ENCODE measurements at regions not wholly inside any gene's neighbourhood (a gene's known extent, or its start where the extent isn't known, plus 50 kb on each side); places are given as distances from the start of the nearest gene placed in this dataset.

DNA sequence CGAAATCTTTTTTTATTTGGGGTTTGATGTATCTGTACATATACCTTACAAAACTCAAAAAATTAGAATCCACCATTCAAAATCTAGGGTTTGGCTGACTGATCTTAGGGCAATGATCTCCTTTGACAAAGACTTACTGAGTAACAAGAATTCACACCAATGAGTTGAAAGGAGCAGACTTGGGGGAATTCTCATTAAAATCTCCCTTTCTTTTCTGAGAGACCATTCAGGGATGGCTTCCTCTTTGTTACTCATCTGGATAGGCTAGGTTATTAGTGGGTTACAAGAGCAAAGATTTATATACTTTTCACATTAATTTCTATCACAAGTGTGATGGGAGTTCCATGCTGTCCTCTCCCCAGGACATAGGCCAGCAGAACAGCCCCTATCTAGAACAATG, 661.0 kb downstream of the KCTD16 start:
- no peak for DNase-seq (ENCODE audit: low read depth)

DNA sequence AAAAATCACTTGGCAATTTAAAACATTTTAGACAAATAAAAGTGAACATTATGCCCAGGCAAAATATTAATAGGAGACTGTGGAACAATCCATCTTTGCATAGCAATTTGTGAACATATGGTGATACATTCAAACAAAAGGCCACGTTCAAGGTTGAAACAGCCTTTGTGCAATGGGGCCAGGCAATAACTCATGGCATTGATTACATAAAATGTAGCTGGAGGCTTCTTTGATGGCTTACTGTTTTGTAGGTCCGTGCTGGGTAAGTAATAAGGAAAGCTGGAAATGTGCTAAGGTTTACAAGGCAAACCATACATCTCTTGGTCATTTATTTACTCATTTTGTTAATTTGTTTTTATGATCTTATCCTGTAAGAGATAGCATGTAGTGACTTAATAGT, 651.8 kb downstream of the KCTD16 start:
- no peak for DNase-seq (ENCODE audit: low read depth)

DNA sequence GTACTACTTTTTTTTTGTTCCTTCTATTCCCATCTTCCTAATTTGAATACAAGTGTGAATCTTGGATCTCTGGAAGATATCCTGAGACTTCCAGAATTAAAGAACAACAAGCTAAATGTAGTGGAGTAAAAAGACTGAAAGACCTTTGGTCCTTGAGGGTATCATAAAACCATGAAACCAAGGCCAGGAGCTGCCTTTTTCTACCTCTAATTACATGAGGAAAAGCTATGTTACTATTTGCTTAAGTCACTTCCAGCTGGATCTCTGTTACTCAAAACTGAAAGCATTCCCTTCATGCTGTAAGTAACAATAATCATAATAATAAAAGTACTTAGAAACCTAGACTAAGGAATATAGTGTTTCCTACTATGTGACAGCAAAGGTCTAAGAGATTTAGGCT, 649.6 kb downstream of the KCTD16 start:
- DNase-seq (ENCODE audit: low read depth): no peak

DNA sequence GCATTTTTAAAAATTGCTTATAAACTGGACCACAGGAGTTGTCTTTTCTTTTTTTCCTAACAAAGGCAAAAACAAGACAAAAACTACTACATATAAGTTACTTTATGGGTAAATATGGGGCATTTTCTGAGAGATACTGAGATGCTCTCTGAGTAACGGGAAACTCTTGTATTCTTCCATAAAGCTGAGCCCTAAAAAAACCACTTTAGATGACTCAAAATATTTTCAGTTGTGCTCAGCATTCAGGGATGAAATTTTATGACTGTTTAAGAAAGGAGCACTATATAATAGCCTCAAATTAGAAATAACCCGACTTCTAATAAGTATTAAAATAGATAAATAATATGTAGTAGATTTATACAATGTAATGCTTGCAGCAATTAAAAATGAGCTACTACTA, 644.5 kb downstream of the KCTD16 start:
- DNase-seq (ENCODE audit: low read depth): no peak

DNA sequence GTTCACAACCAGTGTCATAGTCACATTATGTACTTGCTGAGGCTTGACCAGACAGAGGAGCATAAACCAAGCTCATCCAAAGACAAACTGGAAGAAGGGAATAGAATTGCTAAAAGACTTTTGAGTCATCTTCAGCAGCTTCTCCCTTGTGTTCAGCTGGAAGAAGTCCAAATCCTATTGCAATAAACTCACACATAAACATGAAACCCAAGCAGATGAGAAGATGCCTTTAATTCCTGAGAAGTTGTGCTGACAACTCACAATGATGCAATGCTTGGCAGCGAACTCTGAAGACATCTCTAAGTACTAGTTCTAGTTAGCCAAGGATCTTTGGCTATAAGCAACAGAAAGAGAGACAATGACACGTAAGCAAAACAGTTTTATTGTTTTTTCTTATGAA, 642.1 kb downstream of the KCTD16 start:
- DNase-seq (ENCODE audit: low read depth): peak; percentile 50

DNA sequence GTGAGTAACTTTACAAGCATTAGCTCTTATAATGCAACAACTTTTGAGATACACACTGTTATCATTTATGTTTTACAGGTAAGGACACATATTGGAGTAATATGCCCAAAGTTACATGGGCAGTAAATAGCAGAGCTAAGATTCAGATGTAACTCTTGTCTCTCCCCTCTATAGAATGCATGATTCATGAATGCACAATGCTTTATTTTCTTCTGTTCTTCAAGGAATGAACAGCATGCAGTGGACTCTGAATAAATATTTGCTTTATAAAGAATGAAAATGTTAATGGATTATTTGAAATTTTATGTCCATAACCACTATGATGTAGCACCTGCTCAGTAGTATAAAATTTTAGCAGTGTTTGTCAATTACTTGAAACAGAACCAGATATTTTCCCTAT, 629.5 kb downstream of the KCTD16 start:
- no peak for DNase-seq (ENCODE audit: low read depth)

DNA sequence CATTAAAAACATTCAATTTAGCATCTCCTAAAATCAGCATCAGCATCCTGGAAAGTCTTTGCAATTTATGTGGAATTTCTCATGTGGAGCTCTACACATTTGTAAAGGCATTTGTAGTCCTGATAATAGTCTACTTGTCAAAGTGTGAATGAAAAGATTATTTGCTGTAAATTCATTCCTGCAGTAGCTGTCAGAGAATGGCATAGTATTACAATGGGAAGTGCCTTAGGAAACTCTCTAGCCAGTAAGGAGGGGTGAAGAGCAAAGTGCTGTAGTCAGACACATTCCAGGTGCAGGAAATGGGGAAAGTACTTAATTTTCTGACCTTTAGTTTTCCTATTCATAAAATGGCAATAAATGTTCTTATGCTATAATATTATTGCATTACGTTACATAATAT, 627.9 kb downstream of the KCTD16 start:
- DNase-seq (ENCODE audit: low read depth): no peak

DNA sequence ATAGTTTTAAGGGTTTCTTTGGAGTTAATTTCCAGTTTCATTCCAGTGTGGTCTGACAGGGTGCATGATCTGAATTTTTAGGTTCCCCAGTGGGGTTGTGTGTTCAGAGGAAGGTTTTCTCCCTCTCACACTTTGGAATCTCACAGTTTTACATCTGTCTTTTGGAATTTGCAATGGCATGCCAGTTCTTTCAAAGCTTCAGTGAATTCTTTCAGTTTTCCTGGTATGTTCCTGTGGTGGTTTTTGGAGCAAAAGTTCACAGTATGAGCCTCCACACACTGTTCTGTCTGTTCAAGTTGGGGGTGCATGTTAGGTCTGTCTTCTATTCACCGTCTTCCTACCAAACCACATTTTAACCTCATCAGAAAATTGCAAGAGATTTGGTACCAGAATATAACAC, 624.2 kb downstream of the KCTD16 start:
- DNase-seq (ENCODE audit: low read depth): no peak

DNA sequence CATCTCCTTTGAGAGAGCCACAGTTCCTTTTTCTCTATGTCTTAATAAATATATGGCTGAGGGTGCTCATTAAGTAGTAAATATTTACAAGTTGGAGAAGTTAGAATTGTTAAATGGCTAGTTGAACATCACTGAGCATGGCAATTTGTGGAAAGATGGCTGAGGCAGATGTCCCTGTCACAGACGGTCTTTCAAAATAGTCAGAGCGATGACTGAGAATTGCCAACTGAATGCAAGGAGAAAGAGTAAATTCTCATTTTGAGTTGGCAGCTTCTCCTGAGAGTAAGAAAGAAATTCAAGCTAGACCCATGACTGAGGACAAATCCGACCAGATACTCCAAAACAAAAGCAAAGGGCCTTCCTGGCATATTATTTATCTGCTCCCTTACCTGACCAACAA, 617.9 kb downstream of the KCTD16 start:
- DNase-seq (ENCODE audit: low read depth): no peak

DNA sequence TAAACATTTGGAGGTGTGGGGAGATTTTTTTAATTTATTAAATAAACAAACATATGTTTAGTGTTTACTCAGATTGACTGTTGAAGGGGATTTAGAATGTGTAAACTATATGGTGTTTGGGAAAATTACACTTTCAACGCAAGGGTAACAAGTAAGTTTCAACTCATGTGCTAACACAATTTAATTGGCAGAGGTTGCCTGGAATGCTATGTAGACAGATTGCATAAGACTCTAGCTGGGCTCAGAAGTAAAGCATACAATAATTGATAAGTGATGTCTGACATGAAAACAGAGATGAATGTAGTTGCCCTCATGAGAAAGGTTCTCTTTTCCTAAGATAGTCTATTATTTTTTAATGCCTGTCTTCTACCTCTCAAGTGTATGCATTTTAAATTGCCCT, 617.4 kb downstream of the KCTD16 start:
- DNase-seq (ENCODE audit: low read depth): no peak

DNA sequence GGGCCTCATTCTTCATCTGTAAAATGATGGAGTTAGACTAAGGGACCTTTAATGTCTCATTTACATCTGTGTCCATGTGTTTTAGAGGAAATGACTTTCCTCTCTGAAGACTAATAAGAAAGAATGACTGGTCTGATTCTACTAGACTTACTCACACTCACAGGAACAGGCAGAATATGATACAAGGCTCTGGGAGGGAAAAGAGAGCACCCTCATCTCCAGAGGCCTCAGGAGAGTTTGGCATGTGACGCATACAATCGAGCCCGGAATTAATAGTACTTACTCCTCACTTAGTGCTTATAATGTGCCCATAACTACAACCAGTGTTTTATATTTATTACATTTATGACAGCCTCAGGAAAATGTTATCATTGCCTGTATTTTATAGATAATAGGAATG, 608.7 kb downstream of the KCTD16 start:
- DNase-seq (ENCODE audit: low read depth): no peak

DNA sequence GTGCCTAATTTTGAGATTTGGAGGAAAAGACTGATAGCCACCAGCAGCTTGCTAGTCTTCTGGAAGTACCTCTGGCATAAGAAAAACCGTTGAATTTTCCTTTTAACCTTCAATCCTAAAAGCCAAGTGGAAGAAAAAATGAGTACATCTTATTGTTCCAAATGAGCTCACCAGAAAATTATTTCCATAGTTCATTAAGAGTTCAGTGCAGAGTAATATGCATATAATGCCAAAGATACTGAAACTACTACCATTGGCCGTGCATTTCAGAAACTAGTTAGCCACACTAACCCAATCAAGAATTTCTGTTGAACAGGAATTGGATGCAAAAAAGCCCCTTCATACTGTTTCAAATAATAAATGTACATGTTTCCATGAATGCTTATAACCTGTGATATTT, 607.9 kb downstream of the KCTD16 start:
- peak; percentile 11 for DNase-seq (ENCODE audit: low read depth)

DNA sequence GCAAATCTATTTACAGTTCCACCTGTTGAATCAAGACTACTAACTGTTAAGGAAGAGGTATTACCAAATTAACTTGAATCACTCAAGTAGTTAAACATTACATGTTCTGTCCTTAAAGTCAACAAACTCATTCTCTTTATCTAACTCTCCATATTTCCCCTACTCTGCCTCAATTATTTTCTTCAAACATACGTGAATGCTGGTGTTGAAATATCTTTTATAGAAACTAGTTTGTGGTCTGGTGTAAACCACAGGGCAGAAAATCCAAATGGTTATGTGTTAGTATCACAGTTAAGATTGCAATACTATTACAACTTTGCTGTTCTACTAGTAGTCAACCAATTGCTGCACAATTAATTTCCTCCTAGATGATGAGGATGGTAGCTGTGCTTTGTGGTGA, 603.5 kb downstream of the KCTD16 start:
- no peak for DNase-seq (ENCODE audit: low read depth)

DNA sequence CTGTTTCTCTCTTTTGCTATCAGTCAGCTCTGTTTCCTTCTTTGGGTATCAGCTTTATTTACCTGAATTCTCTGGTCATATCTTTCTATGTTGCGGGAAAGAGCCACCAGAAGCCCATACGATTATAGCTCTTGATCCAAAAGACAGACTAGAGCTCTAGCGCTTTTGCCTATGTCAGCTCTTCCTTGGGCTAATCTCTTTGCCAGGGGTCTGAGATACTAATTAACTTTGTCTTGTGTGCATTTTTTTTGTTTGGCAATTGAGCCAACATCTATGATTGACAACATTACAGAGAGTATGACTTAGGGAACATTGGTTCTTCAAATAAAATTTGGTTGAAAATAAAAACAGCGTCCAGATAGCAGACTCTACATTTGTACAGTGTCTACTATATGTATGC, 603.0 kb downstream of the KCTD16 start:
- no peak for DNase-seq (ENCODE audit: low read depth)

DNA sequence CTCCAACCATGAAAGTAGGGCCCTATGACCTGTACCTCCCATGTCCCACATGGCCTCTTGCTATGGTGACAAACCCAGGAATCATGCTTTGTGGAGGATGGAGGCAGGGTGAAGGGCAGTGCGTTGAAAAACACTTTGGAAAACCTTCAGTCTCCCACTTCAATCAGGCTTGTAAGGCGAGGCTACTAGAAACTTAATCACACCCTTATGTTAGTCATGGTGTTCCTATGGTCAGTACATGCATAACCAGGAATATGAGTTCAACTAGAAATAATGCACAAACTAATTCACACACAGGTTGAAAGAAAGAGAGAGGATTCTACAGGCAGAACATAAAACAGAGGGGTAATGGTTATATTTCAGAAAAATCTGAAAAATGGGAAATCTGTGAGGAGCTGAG, 601.1 kb downstream of the KCTD16 start:
- no peak for DNase-seq (ENCODE audit: low read depth)

DNA sequence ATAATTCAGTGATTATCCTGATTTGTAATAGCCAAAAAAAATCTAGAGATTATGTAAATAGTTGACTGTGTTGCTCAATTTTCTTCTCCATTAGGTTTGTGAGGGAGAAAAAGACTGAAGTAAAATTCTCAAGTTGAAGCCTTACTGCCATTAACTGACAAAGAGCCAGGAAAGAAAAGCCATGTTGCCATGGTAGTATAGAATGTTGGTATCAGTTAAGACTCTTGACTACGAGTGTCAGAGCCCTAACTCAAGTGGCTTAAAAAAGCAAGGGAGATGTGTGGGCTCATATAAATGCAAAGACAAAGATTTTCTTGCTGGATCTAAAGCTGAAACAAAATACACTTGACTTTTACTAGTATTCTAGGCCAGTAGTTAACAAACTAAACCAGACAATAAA, 571.7 kb downstream of the KCTD16 start:
- no peak for DNase-seq (ENCODE audit: low read depth)

DNA sequence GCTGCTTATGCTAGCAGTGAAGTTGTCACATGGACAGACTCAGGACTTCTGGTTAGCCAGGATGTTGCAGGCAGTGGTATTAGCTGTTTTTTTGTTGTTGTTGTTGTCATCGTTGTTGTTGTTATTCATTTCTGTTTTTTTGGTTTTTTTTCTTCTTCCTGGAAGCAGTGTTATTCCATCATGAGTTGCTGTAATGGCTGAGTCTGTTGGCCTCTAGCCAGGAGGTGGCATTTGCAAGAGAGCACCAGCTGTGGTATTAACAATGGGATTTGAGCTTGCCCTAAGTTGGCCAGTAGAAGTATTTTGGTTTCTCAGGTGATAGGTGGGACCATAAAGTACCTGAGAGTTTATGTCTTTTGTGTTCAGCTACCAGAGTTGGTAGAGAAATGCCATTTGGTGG, 561.1 kb downstream of the KCTD16 start:
- no peak for DNase-seq (ENCODE audit: low read depth)

DNA sequence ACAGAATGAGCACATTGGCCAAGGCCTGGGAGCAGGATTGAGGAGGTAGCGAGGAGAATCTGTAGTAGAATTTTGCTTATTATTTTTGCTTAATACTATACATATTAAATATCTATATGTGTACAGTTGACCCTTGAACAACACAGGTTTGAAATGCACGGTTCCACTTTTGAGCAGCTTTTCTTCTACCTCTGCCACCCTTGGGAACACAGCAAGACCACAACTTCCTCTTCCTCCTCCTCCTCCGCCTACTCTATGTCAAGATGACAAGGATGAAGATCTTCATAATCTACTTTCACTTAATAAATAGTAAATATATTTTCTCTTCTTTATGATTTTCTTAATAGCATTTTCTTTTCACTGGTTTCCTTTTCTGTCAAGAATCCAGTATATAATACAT, 541.4 kb downstream of the KCTD16 start:
- DNase-seq (ENCODE audit: low read depth): no peak

DNA sequence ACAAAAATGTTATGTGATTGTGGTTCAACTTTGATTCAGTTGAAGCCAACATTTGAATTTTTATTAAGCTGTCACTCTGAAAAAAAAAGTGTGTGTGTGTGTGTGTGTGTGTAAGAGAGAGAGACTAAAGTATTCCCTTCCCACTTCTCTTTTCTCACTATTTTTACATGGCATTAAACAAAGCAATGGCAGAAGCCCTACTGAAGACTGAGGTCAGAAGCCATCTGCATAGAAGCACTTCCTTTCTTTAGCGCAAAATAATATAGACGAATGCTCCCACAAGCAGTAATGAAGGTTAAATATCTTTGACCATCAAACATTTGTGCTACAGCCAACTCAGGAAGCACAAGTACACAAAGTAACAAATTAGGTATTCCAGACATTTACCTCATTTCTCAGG, 540.5 kb downstream of the KCTD16 start:
- no peak for DNase-seq (ENCODE audit: low read depth)

DNA sequence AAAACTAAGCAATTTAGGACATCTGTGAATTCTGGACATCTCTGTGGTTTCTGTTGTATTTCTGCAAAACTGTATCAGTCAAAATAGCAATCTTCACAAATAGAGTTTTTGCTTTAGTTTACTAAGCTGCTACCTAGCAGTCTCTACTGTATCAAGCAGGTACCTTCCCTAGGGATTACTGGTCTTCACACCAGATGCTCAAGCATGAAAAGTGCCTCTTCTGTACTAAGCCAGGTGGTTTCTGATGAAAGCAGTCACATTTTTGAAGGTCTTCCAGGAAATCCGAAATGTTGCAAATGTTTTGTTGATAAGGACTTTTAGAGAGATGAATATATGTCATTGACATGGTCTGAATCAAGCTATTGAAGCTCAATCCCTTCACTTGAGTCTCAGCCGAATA, 540.0 kb downstream of the KCTD16 start:
- DNase-seq (ENCODE audit: low read depth): no peak

DNA sequence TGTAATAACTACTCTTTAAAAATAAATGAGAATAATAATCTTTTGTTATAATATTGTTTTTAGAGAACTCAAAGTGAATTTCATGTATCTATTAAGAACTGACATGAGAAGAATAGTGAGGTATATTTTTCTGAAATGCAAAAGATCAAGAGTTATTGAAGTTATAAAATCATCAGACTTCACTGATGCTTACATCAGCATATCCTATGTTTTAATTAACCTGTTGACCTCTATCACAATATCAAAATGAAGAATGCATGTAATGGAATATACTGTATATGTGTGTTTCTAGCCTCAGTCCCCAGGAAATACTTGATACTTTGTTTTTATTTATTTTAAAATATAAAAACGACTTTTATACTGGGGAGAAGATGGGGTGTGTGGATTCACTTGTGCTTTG, 533.1 kb downstream of the KCTD16 start:
- DNase-seq (ENCODE audit: low read depth): no peak

DNA sequence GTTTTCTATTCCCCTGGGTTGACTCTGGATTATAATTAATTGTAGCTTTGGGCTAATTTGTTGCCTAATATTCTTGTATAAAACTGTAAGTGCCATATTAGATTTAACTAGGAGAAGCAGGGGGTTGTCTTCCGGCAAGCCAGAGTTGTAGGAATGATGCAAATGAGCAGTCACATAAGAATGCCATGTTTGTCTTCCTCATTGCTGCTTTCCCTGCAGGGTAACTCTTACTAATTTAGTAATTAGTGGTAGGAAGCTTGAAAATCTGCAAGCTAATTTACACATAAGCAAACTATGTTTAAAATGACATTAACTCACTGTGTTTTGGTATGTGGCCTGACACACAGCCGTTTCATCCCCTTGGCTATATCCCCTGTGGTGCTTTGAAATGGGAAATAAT, 527.8 kb downstream of the KCTD16 start:
- DNase-seq (ENCODE audit: low read depth): no peak

DNA sequence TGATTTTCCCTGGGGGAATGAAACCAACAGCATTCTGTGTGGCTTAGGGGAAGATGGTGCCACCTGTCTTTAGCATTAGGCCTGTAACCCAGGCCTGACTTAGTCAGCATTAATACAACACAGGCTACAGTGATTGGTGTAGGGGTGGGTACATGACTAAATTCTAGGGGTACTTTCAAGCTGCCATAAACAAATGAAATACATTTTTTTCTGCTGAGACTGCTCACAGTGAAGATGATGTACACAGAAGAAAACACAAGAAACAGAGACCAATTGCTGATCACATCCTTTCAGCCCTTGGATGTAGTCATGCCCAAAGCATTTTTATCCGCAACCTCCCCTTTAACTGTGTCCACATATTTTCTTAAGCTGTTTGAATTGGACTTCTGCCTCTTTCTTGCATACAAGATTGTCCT, 527.2 kb downstream of the KCTD16 start:
- DNase-seq (ENCODE audit: low read depth): no peak

DNA sequence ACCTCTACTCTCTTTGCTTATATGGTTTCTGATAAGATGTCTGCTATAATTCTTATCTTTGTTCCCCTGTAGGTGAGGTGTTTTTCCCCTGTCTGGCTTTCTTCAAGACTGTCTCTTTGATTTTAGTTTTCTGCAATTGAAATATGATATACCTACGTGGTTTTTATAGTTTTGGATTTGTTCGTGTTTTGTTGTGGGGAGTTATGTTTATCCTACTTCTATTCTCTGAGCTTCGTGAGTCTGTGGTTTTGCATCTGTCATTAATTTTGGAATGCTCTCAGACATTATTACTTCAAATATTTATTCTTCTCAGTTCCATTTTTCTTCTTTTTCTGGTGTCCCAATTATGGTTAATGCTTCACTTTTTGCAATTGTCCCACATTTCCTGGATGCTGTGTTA, 521.3 kb downstream of the KCTD16 start:
- DNase-seq (ENCODE audit: low read depth): no peak

DNA sequence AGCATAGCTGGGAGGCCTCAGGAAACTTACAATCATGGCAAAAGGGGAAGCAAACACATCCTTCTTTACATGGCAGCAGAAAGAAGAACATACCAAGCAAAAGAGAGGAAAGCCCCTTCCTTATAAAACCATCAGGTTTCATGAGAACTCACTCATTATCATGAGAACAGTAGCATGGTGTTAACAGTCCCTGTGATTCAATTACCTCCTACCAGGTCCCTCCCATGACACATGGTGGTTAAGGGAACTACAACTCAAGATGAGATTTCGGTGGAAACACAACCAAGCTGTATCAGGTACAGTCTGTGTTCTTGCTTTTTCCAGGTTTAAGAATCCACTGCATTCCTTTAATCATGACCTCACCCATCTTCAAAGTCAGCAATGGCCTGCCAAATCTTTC, 514.2 kb downstream of the KCTD16 start:
- DNase-seq (ENCODE audit: low read depth): no peak
